C4-2B (cell line): ENCODE measurements at regions not wholly inside any gene's neighbourhood (a gene's known extent, or its start where the extent isn't known, plus 50 kb on each side); places are given as distances from the start of the nearest gene placed in this dataset.

Experiments used
- ZFX ChIP-seq: fragments of 450-650 bp; IDR thresholded peaks from 2 replicates; pipeline ENCODE4 v1.6.1; 2017
- TF ChIP-seq, protein P1 (sequence below): fragments of 450-650 bp; conservative IDR thresholded peaks from 2 replicates; pipeline ENCODE4 v1.5.1; 2017; ENCODE audit warnings: mild to moderate bottlenecking

GRCh38 chr16:6297666-6298410, 1034.8 kb upstream of the RBFOX1 start:
- TF ChIP-seq, protein P1, sequence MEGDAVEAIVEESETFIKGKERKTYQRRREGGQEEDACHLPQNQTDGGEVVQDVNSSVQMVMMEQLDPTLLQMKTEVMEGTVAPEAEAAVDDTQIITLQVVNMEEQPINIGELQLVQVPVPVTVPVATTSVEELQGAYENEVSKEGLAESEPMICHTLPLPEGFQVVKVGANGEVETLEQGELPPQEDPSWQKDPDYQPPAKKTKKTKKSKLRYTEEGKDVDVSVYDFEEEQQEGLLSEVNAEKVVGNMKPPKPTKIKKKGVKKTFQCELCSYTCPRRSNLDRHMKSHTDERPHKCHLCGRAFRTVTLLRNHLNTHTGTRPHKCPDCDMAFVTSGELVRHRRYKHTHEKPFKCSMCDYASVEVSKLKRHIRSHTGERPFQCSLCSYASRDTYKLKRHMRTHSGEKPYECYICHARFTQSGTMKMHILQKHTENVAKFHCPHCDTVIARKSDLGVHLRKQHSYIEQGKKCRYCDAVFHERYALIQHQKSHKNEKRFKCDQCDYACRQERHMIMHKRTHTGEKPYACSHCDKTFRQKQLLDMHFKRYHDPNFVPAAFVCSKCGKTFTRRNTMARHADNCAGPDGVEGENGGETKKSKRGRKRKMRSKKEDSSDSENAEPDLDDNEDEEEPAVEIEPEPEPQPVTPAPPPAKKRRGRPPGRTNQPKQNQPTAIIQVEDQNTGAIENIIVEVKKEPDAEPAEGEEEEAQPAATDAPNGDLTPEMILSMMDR = no peak
- no peak for TF ChIP-seq ZFX
